Activated CD4-positive, alpha-beta T cell treated with anti-CD3 and anti-CD28 coated beads, Interleukin-2, Interleukin-6, amounts not matched to agents 100 ng/mL and 50 ng/mL, durations not matched to agents 16 hours and 8 hours (primary cell): ENCODE measurements at regions not wholly inside any gene's neighbourhood (a gene's known extent, or its start where the extent isn't known, plus 50 kb on each side); places are given as distances from the start of the nearest gene placed in this dataset.
"Not testable (repeated sequence)": the region's sequence is repeated elsewhere in the genome, so short reads cannot be mapped to it uniquely, and the experiment has no call there.

Experiments
- DNase-seq: peaks from one replicate; pipeline ENCODE4 v3.0.0-alpha.2; 2020

GRCh38 chr5:9841516-9842170 lies 211.5 kb upstream of the TAS2R1 start:
- DNase-seq, result no peak

GRCh38 chr5:9838916-9839315 lies 208.8 kb upstream of the TAS2R1 start:
- no peak for DNase-seq

GRCh38 chr5:9834871-9835770 lies 205.0 kb upstream of the TAS2R1 start:
- DNase-seq, result no peak

- no peak for DNase-seq
These were observed 203.7 kb upstream of the TAS2R1 start for GRCh38 chr5:9833871-9834270.

GRCh38 chr5:9832921-9833320 lies 202.8 kb upstream of the TAS2R1 start:
- no peak for DNase-seq

GRCh38 chr5:9831823-9832222 lies 201.7 kb upstream of the TAS2R1 start:
- no peak for DNase-seq

- no peak for DNase-seq
These were observed 200.0 kb upstream of the TAS2R1 start for GRCh38 chr5:9830184-9830583.

GRCh38 chr5:9829621-9830020 lies 199.5 kb upstream of the TAS2R1 start:
- no peak for DNase-seq

- no peak for DNase-seq
These were observed 190.7 kb upstream of the TAS2R1 start for GRCh38 chr5:9820691-9821449.

GRCh38 chr5:9818340-9818845 lies 188.2 kb upstream of the TAS2R1 start:
- DNase-seq, result no peak

GRCh38 chr5:9817819-9818218 lies 187.7 kb upstream of the TAS2R1 start:
- no peak for DNase-seq

- DNase-seq, result no peak
These were observed 184.9 kb upstream of the TAS2R1 start for GRCh38 chr5:9815051-9815450.

GRCh38 chr5:9813305-9813704 lies 183.2 kb upstream of the TAS2R1 start:
- DNase-seq, result no peak

- not testable (repeated sequence) for DNase-seq
These were observed 177.2 kb upstream of the TAS2R1 start for GRCh38 chr5:9807366-9807765.

GRCh38 chr5:9801908-9802307 lies 171.8 kb upstream of the TAS2R1 start:
- DNase-seq, result no peak

- no peak for DNase-seq
These were observed 169.5 kb upstream of the TAS2R1 start for GRCh38 chr5:9799606-9800005.

GRCh38 chr5:9790276-9790675 lies 160.1 kb upstream of the TAS2R1 start:
- DNase-seq, result no peak

- no peak for DNase-seq
These were observed 159.6 kb upstream of the TAS2R1 start for GRCh38 chr5:9789777-9790176.

- no peak for DNase-seq
These were observed 157.9 kb upstream of the TAS2R1 start for GRCh38 chr5:9787861-9788600.

GRCh38 chr5:9786380-9787360 lies 156.5 kb upstream of the TAS2R1 start:
- no peak for DNase-seq

- DNase-seq, result no peak
These were observed 155.6 kb upstream of the TAS2R1 start for GRCh38 chr5:9785751-9786150.
